H9 (cell line): ENCODE measurements at regions not wholly inside any gene's neighbourhood (a gene's known extent, or its start where the extent isn't known, plus 50 kb on each side); places are given as distances from the start of the nearest gene placed in this dataset.

Experiments used
- DNase-seq: peaks from one replicate; pipeline ENCODE4 v3.0.0-alpha.2; 2017
- H2AFZ ChIP-seq: one replicate; pipeline ENCODE4 v1.6.1; 2013; ENCODE audit warnings: mild to moderate bottlenecking, low read length, control low read depth, moderate library complexity
- H2AK5ac ChIP-seq: 2 replicates; pipeline ENCODE4 v1.6.1; 2013; ENCODE audit warnings: low read length, control low read depth, mixed read lengths; ENCODE audit not compliant: insufficient read length
- H2BK120ac ChIP-seq: one replicate; pipeline ENCODE4 v1.6.1; 2013; ENCODE audit warnings: low read depth, mild to moderate bottlenecking, low read length, control low read depth, inconsistent platforms; ENCODE audit not compliant: poor library complexity, severe bottlenecking
- H2BK12ac ChIP-seq: 2 replicates; pipeline ENCODE4 v1.6.1; 2013; ENCODE audit warnings: low read length, control low read depth, mixed read lengths, low read depth; ENCODE audit not compliant: insufficient read length
- H2BK15ac ChIP-seq: 2 replicates; pipeline ENCODE4 v1.6.1; 2013; ENCODE audit warnings: low read depth, low read length, control low read depth
- H2BK20ac ChIP-seq: one replicate; pipeline ENCODE4 v1.6.1; 2013; ENCODE audit warnings: low read depth, mild to moderate bottlenecking, low read length, control low read depth, inconsistent platforms; ENCODE audit not compliant: poor library complexity, severe bottlenecking
- H2BK5ac ChIP-seq: 2 replicates; pipeline ENCODE4 v1.6.1; 2013; ENCODE audit warnings: low read length, control low read depth, mixed read lengths; ENCODE audit not compliant: insufficient read length
- H3K14ac ChIP-seq: 2 replicates; pipeline ENCODE4 v1.6.1; 2013; ENCODE audit warnings: low read length, control low read depth; ENCODE audit not compliant: insufficient read depth
- H3K18ac ChIP-seq: 2 replicates; pipeline ENCODE4 v1.6.1; 2013; ENCODE audit warnings: low read depth, mild to moderate bottlenecking, mixed read lengths, low read length, control low read depth; ENCODE audit not compliant: insufficient read length
- H3K23ac ChIP-seq: 2 replicates; pipeline ENCODE4 v1.6.1; 2013; ENCODE audit warnings: low read length, control low read depth, mixed read lengths, low read depth; ENCODE audit not compliant: insufficient read length
- H3K23me2 ChIP-seq: 2 replicates; pipeline ENCODE4 v1.6.1; 2013; ENCODE audit warnings: low read depth, mild to moderate bottlenecking, mixed read lengths, low read length, control low read depth; ENCODE audit not compliant: insufficient read length, poor library complexity, severe bottlenecking
- H3K27ac ChIP-seq: 2 replicates; pipeline ENCODE4 v1.5.1; 2013; ENCODE audit warnings: low read length, control low read depth, mixed read lengths, low read depth; ENCODE audit not compliant: insufficient read length
- H3K27me3 ChIP-seq: 2 replicates; pipeline ENCODE4 v1.6.1; 2013; ENCODE audit warnings: low read length, control low read depth, inconsistent platforms; ENCODE audit not compliant: insufficient read depth
- H3K4ac ChIP-seq: 2 replicates; pipeline ENCODE4 v1.6.1; 2013; ENCODE audit warnings: low read depth, mild to moderate bottlenecking, control low read depth, inconsistent platforms, low read length, moderate library complexity
- H3K4me1 ChIP-seq: 2 replicates; pipeline ENCODE4 v1.6.1; 2013; ENCODE audit warnings: low read length, control low read depth, inconsistent platforms; ENCODE audit not compliant: insufficient read depth
- H3K4me2 ChIP-seq: 2 replicates; pipeline ENCODE4 v1.6.1; 2013; ENCODE audit warnings: low read length, control low read depth, mixed read lengths; ENCODE audit not compliant: insufficient read length, insufficient read depth
- H3K56ac ChIP-seq: 2 replicates; pipeline ENCODE4 v1.6.1; 2013; ENCODE audit warnings: low read depth, mild to moderate bottlenecking, mixed read lengths, low read length, control low read depth; ENCODE audit not compliant: insufficient read length
- H3K79me1 ChIP-seq: 2 replicates; pipeline ENCODE4 v1.6.1; 2013; ENCODE audit warnings: low read depth, mild to moderate bottlenecking, moderate library complexity, low read length, control low read depth, inconsistent platforms; ENCODE audit not compliant: insufficient read depth, poor library complexity, severe bottlenecking
- H3K79me2 ChIP-seq: 2 replicates; pipeline ENCODE4 v1.6.1; 2013; ENCODE audit warnings: low read length, control low read depth, inconsistent platforms; ENCODE audit not compliant: insufficient read depth
- H3K9ac ChIP-seq: 2 replicates; pipeline ENCODE4 v1.6.1; 2013; ENCODE audit warnings: low read length, control low read depth, mixed read lengths; ENCODE audit not compliant: insufficient read length; ENCODE audit errors: extremely low read depth
- H3K9me3 ChIP-seq: one replicate; pipeline ENCODE4 v1.6.1; 2013; ENCODE audit warnings: low read depth, low read length, inconsistent platforms; ENCODE audit not compliant: control insufficient read depth
- H3T11ph ChIP-seq: one replicate; pipeline ENCODE4 v1.6.1; 2013; ENCODE audit warnings: mild to moderate bottlenecking, low read length, control low read depth, inconsistent platforms
- H4K20me1 ChIP-seq: one replicate; pipeline ENCODE4 v1.6.1; 2013; ENCODE audit not compliant: control insufficient read depth, insufficient read length, insufficient read depth
- H4K5ac ChIP-seq: 2 replicates; pipeline ENCODE4 v1.6.1; 2013; ENCODE audit warnings: low read depth, mild to moderate bottlenecking, mixed read lengths, low read length, control low read depth; ENCODE audit not compliant: insufficient read length
- H4K8ac ChIP-seq: replicated peaks from 2 replicates; pipeline ENCODE4 v1.6.1; 2013; ENCODE audit warnings: low read length, control low read depth, mixed read lengths, low read depth; ENCODE audit not compliant: insufficient read length
- H4K91ac ChIP-seq: 2 replicates; pipeline ENCODE4 v1.6.1; 2013; ENCODE audit warnings: low read depth, mild to moderate bottlenecking, moderate library complexity, mixed read lengths, low read length, control low read depth; ENCODE audit not compliant: insufficient read length
- H3K27ac Mint-ChIP-seq, 3 experiments: 2 replicates in 2 of 3; 3 replicates in 1 of 3; pipeline ENCODE4 v1.8.0; 2020 to 2021; ENCODE audit warnings: mixed read lengths in 3 of 3, mild to moderate bottlenecking in 1 of 3, moderate library complexity in 1 of 3
- H3K27me3 Mint-ChIP-seq: 2 replicates; pipeline ENCODE4 v1.8.0; 2021; ENCODE audit warnings: low read depth, mild to moderate bottlenecking, moderate library complexity, mixed read lengths
- H3K36me3 Mint-ChIP-seq, 3 experiments: 2 replicates in 2 of 3; 3 replicates in 1 of 3; pipeline ENCODE4 v1.8.0; 2020 to 2021; ENCODE audit warnings: low read depth in 3 of 3, mixed read lengths in 3 of 3; ENCODE audit not compliant: insufficient read depth in 1 of 3
- H3K4me1 Mint-ChIP-seq, 2 experiments: 2 replicates each; pipeline ENCODE4 v1.8.0; 2020; ENCODE audit warnings: mixed read lengths in 2 of 2
- H3K4me3 Mint-ChIP-seq, 2 experiments: 2 replicates in 1 of 2; 3 replicates in 1 of 2; pipeline ENCODE4 v1.8.0; 2020 to 2021; ENCODE audit warnings: mild to moderate bottlenecking in 2 of 2, mixed read lengths in 2 of 2, moderate library complexity in 1 of 2
- H3K9me3 Mint-ChIP-seq, 2 experiments: 2 replicates in 1 of 2; 3 replicates in 1 of 2; pipeline ENCODE4 v1.8.0; 2020; ENCODE audit warnings: mild to moderate bottlenecking in 2 of 2, mixed read lengths in 2 of 2, moderate library complexity in 1 of 2
- WGBS: extraction: QIAGEN DNeasy Blood & Tissue Kit; methylation state at CpG from one replicate; pipeline ENCODE4 v1.1.7; 2013; ENCODE audit warnings: missing lambda C conversion rate, low lambda C conversion rate, mixed read lengths; ENCODE audit not compliant: insufficient read length; ENCODE audit errors: extremely low coverage; 5-methylcytosine and 5-hydroxymethylcytosine counted together
- TF ChIP-seq, protein P1 (sequence below): fragments of 200-600 bp; sonication (generic); conservative IDR thresholded peaks from 3 replicates; pipeline ENCODE4 v1.8.0; 2021; ENCODE audit warnings: antibody characterized with exemption, mild to moderate bottlenecking

DNA sequence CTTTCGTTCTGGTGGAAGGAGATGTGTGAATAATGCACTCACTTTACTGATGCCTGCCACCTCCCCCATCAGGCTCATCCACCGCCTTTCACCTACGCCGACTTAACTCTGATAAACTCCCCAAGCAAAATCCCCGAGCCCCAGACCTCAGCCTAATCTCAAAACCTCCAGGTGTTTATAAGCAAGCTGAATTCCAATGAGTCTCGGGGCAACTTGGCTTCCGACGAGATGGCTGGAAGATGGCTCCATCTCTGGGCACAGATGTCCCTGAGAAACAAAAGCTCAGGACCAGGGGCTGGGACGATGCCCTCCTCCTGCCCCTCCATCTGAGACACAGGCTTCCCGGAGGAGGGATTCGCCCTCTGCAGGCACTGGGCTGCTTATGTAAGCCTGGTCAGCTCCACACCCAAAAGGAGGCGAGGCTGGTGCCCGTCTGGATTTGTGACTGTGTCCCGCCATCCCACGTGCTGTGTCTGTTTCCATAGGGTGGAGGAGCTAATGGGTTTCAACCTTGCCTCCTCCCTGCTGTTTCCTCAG lies 386.4 kb upstream of the TNRC6C start:
- no peak overlapping the region for H3K18ac ChIP-seq
- no peak overlapping the region for H2BK20ac ChIP-seq
- H3K9me3 Mint-ChIP-seq = no peaks in the 10 kb centered on the region; a peak in 1 of 5 replicates
- H2BK5ac ChIP-seq = no peak overlapping the region
- H3K27me3 Mint-ChIP-seq = peaks cover 49% of the 10 kb centered on the region
- H4K8ac ChIP-seq = no peak overlapping the region
- TF ChIP-seq, protein P1, sequence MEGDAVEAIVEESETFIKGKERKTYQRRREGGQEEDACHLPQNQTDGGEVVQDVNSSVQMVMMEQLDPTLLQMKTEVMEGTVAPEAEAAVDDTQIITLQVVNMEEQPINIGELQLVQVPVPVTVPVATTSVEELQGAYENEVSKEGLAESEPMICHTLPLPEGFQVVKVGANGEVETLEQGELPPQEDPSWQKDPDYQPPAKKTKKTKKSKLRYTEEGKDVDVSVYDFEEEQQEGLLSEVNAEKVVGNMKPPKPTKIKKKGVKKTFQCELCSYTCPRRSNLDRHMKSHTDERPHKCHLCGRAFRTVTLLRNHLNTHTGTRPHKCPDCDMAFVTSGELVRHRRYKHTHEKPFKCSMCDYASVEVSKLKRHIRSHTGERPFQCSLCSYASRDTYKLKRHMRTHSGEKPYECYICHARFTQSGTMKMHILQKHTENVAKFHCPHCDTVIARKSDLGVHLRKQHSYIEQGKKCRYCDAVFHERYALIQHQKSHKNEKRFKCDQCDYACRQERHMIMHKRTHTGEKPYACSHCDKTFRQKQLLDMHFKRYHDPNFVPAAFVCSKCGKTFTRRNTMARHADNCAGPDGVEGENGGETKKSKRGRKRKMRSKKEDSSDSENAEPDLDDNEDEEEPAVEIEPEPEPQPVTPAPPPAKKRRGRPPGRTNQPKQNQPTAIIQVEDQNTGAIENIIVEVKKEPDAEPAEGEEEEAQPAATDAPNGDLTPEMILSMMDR = peak; percentile 14; the same call in 1 of the 3 replicates
- no peaks in the 10 kb centered on the region for H3K79me2 ChIP-seq
- H3K14ac ChIP-seq = no peak overlapping the region
- no peak overlapping the region for H3K4ac ChIP-seq
- no peaks in the 10 kb centered on the region for H3K23me2 ChIP-seq
- no peak for DNase-seq
- no peak overlapping the region for H3K9ac ChIP-seq
- H2AK5ac ChIP-seq = no peak overlapping the region
- H4K20me1 ChIP-seq = no peaks in the 10 kb centered on the region
- peaks cover 0 to 3% (median 0%) of the 10 kb centered on the region in 3 experiments; a peak in 1 of 7 replicates for H3K36me3 Mint-ChIP-seq
- H4K5ac ChIP-seq = no peak overlapping the region
- H3T11ph ChIP-seq = no peak overlapping the region
- no peaks in the 10 kb centered on the region; the same call in 1 of the 2 replicates for H3K27me3 ChIP-seq
- H2AFZ ChIP-seq = no peak overlapping the region
- H3K56ac ChIP-seq = no peak overlapping the region
- H3K9me3 ChIP-seq = no peaks in the 10 kb centered on the region
- H3K23ac ChIP-seq = no peak overlapping the region
- H3K4me1 ChIP-seq = peaks cover 4% of the 10 kb centered on the region
- H2BK120ac ChIP-seq = no peak overlapping the region
- H3K4me2 ChIP-seq = no peak overlapping the region
- H4K91ac ChIP-seq = no peak overlapping the region
- peak overlapping the region in 1 of 2 experiments; percentile 74; a peak in 3 of 5 replicates for H3K4me3 Mint-ChIP-seq
- no CpG with 5 or more reads among the region's 15 CpGs for WGBS
- no peaks in the 10 kb centered on the region for H3K79me1 ChIP-seq
- H2BK15ac ChIP-seq = no peak overlapping the region
- no peak overlapping the region; a peak in 1 of 7 replicates for H3K27ac Mint-ChIP-seq
- H3K4me1 Mint-ChIP-seq = peaks cover 13 to 14% of the 10 kb centered on the region in 2 experiments
- no peak overlapping the region for H2BK12ac ChIP-seq
- no peak overlapping the region for H3K27ac ChIP-seq
